IMR-90 (cell line): ENCODE measurements at regions not wholly inside any gene's neighbourhood (a gene's known extent, or its start where the extent isn't known, plus 50 kb on each side); places are given as distances from the start of the nearest gene placed in this dataset.

ENCODE experiments used
- ATAC-seq: fragments of 200-7000 bp; cut with Tn5 transposase; 2 replicates; pipeline ENCODE4 v1.9.1; 2020; ENCODE audit warnings: low read depth, mild to moderate bottlenecking, moderate library complexity
- BruUV-seq: library from RNA; stranded (reverse); fragments of 400-500 nt; replicated peaks from 2 replicates; lab custom pipeline; 2021; lab: Mats Ljungman, UMichigan
- CTCF ChIA-PET: fragments of 300-600 bp; formaldehyde crosslinking; extraction: SDS; loops from one replicate; lab custom pipeline; 2021; ENCODE audit warnings: antibody characterized with exemption; lab: Yijun Ruan, JAX
- POLR2A ChIA-PET: fragments of 300-600 bp; sonication (Branson Sonifier 250); formaldehyde crosslinking; loops from one replicate; lab custom pipeline; 2022; ENCODE audit warnings: antibody characterized with exemption; ENCODE audit not compliant: unreplicated experiment; lab: Charles Lee
- DNase-seq: peaks from one replicate; pipeline ENCODE4 v3.0.0; 2013
- H2AFZ ChIP-seq: replicated peaks from 2 replicates; pipeline ENCODE3; 2013; ENCODE audit warnings: low read length, mild to moderate bottlenecking; ENCODE audit not compliant: poor library complexity
- H2AK5ac ChIP-seq: 2 replicates; pipeline ENCODE4 v1.6.1; 2013; ENCODE audit warnings: low read depth, low read length, inconsistent platforms
- H2AK9ac ChIP-seq: replicated peaks from 2 replicates; pipeline ENCODE3; 2013; ENCODE audit warnings: mild to moderate bottlenecking, low read depth, low read length, moderate library complexity; ENCODE audit not compliant: poor library complexity
- H2BK120ac ChIP-seq: 2 replicates; pipeline ENCODE4 v1.6.1; 2013; ENCODE audit warnings: low read depth, low read length, inconsistent platforms
- H2BK15ac ChIP-seq: 3 replicates; pipeline ENCODE4 v1.6.1; 2013; ENCODE audit warnings: low read depth, low read length, inconsistent platforms
- H2BK20ac ChIP-seq: 2 replicates; pipeline ENCODE4 v1.6.1; 2013; ENCODE audit warnings: low read depth, mild to moderate bottlenecking, inconsistent platforms, low read length, moderate library complexity
- H2BK5ac ChIP-seq: 2 replicates; pipeline ENCODE4 v1.6.1; 2013; ENCODE audit warnings: mild to moderate bottlenecking, low read depth, low read length, inconsistent platforms; ENCODE audit not compliant: poor library complexity, severe bottlenecking
- H3K14ac ChIP-seq: replicated peaks from 2 replicates; pipeline ENCODE4 v1.6.1; 2013; ENCODE audit warnings: low read depth, low read length, inconsistent platforms
- H3K18ac ChIP-seq: 2 replicates; pipeline ENCODE4 v1.6.1; 2013; ENCODE audit warnings: low read depth, low read length, control low read depth
- H3K23ac ChIP-seq: 2 replicates; pipeline ENCODE4 v1.6.1; 2013; ENCODE audit warnings: low read depth, low read length, inconsistent platforms
- H3K27ac ChIP-seq: 2 replicates; pipeline ENCODE4 v1.5.1; 2013; ENCODE audit warnings: mild to moderate bottlenecking, control low read depth, low read length; ENCODE audit not compliant: insufficient read depth
- H3K27me3 ChIP-seq: 2 replicates; pipeline ENCODE4 v1.6.1; 2013; ENCODE audit warnings: low read length; ENCODE audit not compliant: control insufficient read depth, insufficient read depth
- H3K36me3 ChIP-seq: 2 replicates; pipeline ENCODE4 v1.6.1; 2013; ENCODE audit warnings: low read length, mixed read lengths; ENCODE audit not compliant: control insufficient read depth, insufficient read depth
- H3K4ac ChIP-seq: 2 replicates; pipeline ENCODE4 v1.6.1; 2013; ENCODE audit warnings: low read depth, low read length, inconsistent platforms
- H3K4me1 ChIP-seq: 2 replicates; pipeline ENCODE4 v1.6.1; 2013; ENCODE audit warnings: low read length, mixed read lengths; ENCODE audit not compliant: control insufficient read depth, insufficient read depth
- H3K4me2 ChIP-seq: 2 replicates; pipeline ENCODE4 v1.6.1; 2013; ENCODE audit warnings: low read depth, mild to moderate bottlenecking, control low read depth, low read length, moderate library complexity
- H3K4me3 ChIP-seq: 2 replicates; pipeline ENCODE4 v1.5.1; 2013; ENCODE audit warnings: low read depth, mild to moderate bottlenecking, control low read depth, low read length, moderate library complexity; ENCODE audit not compliant: insufficient read depth
- H3K56ac ChIP-seq: 2 replicates; pipeline ENCODE4 v1.6.1; 2013; ENCODE audit warnings: low read length, inconsistent platforms; ENCODE audit not compliant: insufficient read depth; ENCODE audit errors: extremely low read depth
- H3K79me1 ChIP-seq, 2 experiments: 2 replicates each; pipeline ENCODE4 v1.6.1; 2013; ENCODE audit warnings: low read length in 2 of 2, inconsistent platforms in 1 of 2, low read depth in 1 of 2
- H3K9ac ChIP-seq: 2 replicates; pipeline ENCODE4 v1.6.1; 2013; ENCODE audit warnings: low read depth, low read length, control low read depth
- H3K9me1 ChIP-seq: 2 replicates; pipeline ENCODE4 v1.6.1; 2013; ENCODE audit warnings: low read length, inconsistent platforms; ENCODE audit not compliant: insufficient read depth
- H3K9me3 ChIP-seq: 2 replicates; pipeline ENCODE4 v1.6.1; 2013; ENCODE audit warnings: low read length; ENCODE audit not compliant: control insufficient read depth, insufficient read depth
- H4K20me1 ChIP-seq: 2 replicates; pipeline ENCODE4 v1.6.1; 2013; ENCODE audit warnings: low read length, inconsistent platforms; ENCODE audit not compliant: insufficient read depth
- H4K5ac ChIP-seq: 2 replicates; pipeline ENCODE4 v1.6.1; 2013; ENCODE audit warnings: mild to moderate bottlenecking, low read depth, low read length, control low read depth
- H4K8ac ChIP-seq, 2 experiments: 2 replicates each; pipeline ENCODE4 v1.6.1; 2013; ENCODE audit warnings: low read depth in 2 of 2, low read length in 2 of 2, control low read depth in 1 of 2, inconsistent platforms in 1 of 2
- H4K91ac ChIP-seq: 2 replicates; pipeline ENCODE4 v1.6.1; 2013; ENCODE audit warnings: low read depth, low read length, inconsistent platforms; ENCODE audit not compliant: insufficient read depth
- BHLHE40 ChIP-seq: fragments of 150-350 bp; IDR thresholded peaks from 2 replicates; pipeline ENCODE4 v1.6.1; 2016; ENCODE audit warnings: mild to moderate bottlenecking, low read depth, low read length
- CEBPB ChIP-seq: IDR thresholded peaks from 2 replicates; pipeline ENCODE4 v1.6.1; 2012; ENCODE audit warnings: low read depth, low read length, improper control_type of control experiment
- CHD1 ChIP-seq: IDR thresholded peaks from 2 replicates; pipeline ENCODE4 v1.6.1; 2012; ENCODE audit warnings: low read depth, low read length, improper control_type of control experiment
- FOS ChIP-seq: fragments of 150-350 bp; IDR thresholded peaks from 2 replicates; pipeline ENCODE4 v1.6.1; 2016; ENCODE audit warnings: low read depth, low read length
- MAFK ChIP-seq: IDR thresholded peaks from 2 replicates; pipeline ENCODE4 v1.6.1; 2012; ENCODE audit warnings: low read depth, low read length, improper control_type of control experiment
- MAZ ChIP-seq: IDR thresholded peaks from 2 replicates; pipeline ENCODE4 v1.6.1; 2012; ENCODE audit warnings: low read depth, mild to moderate bottlenecking, low read length, improper control_type of control experiment, moderate library complexity, borderline replicate concordance
- MXI1 ChIP-seq: IDR thresholded peaks from 2 replicates; pipeline ENCODE4 v1.6.1; 2012; ENCODE audit warnings: low read depth, mild to moderate bottlenecking, low read length, moderate library complexity, borderline replicate concordance
- NFE2L2 ChIP-seq: fragments of 150-350 bp; IDR thresholded peaks from 2 replicates; pipeline ENCODE4 v1.6.1; 2016; ENCODE audit warnings: low read depth, mild to moderate bottlenecking, low read length
- POLR2A ChIP-seq: IDR thresholded peaks from 2 replicates; pipeline ENCODE4 v1.6.1; 2012; ENCODE audit warnings: mild to moderate bottlenecking, low read depth, low read length
- RAD21 ChIP-seq: IDR thresholded peaks from 2 replicates; pipeline ENCODE4 v1.6.1; 2012; ENCODE audit warnings: low read length, improper control_type of control experiment
- RCOR1 ChIP-seq: IDR thresholded peaks from 2 replicates; pipeline ENCODE4 v1.6.1; 2012; ENCODE audit warnings: mild to moderate bottlenecking, low read length, improper control_type of control experiment; ENCODE audit not compliant: insufficient replicate concordance
- RFX5 ChIP-seq: IDR thresholded peaks from 2 replicates; pipeline ENCODE4 v1.8.0; 2012; ENCODE audit warnings: low read depth, mild to moderate bottlenecking, low read length, moderate library complexity
- SMC3 ChIP-seq: fragments of 150-350 bp; IDR thresholded peaks from 2 replicates; pipeline ENCODE4 v1.6.1; 2016; ENCODE audit warnings: low read depth, mild to moderate bottlenecking, antibody characterized with exemption, low read length, moderate library complexity
- WGBS, 2 experiments: methylation state at CpG; one replicate each; pipeline versions ENCODE4 v1.1.5 to v1.1.7; 2013; ENCODE audit warnings: missing lambda C conversion rate in 2 of 2; ENCODE audit not compliant: insufficient read length in 1 of 2; ENCODE audit errors: extremely low coverage in 2 of 2; 5-methylcytosine and 5-hydroxymethylcytosine counted together
- dilution Hi-C: fragments of 300-500 bp; cut with HindIII; formaldehyde crosslinking; loops from one replicate; pipeline ENCODE4 v1.14.3; 2018; ENCODE audit warnings: low sequenced_read_pairs; ENCODE audit not compliant: unreplicated experiment
- in situ Hi-C: fragments of 300-500 bp; cut with MboI; formaldehyde crosslinking; loops from 3 replicates; pipeline ENCODE4 v1.14.3; 2019; ENCODE audit warnings: low sequenced_read_pairs, inconsistent platforms, mixed read lengths
- intact Hi-C: fragments of 100-400 bp; cut with micrococcal nuclease; formaldehyde crosslinking; loops from 2 replicates; pipeline ENCODE4 v1.10.0; 2022
- TF ChIP-seq, protein P1 (sequence below): fragments of 150-350 bp; IDR thresholded peaks from 2 replicates; pipeline ENCODE4 v1.6.1; 2016; ENCODE audit warnings: low read depth, mild to moderate bottlenecking, low read length, moderate library complexity, borderline replicate concordance
- TF ChIP-seq, protein P2 (sequence below): fragments of 150-350 bp; IDR thresholded peaks from 2 replicates; pipeline ENCODE4 v1.6.1; 2017; ENCODE audit warnings: mild to moderate bottlenecking, antibody characterized with exemption, low read length, low read depth
- TF ChIP-seq, protein P3 (sequence below): conservative IDR thresholded peaks from 2 replicates; pipeline ENCODE4 v1.5.1; 2012; ENCODE audit warnings: mild to moderate bottlenecking, low read depth, low read length, improper control_type of control experiment

DNA sequence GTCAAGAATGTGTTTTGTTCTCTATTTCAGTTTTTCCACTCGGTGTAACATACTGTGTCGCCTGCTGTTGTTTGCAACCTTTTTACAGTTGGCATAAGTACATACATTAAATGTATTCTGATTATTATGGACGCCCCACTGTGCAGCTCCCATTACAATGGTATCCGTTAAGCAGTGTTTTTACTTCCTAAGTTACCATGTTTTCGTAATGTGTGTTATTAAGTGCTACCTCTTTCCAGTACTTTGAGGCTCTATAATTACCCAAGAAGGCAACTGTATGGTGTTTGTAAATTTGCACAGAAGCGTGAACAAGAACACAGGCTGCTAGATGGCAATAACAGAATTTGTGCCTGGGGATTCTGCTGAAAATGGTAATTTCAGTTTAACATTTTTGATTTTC is 568.0 kb upstream of the MARCKS start:
- no peak overlapping the region for H3K23ac ChIP-seq
- H4K8ac ChIP-seq = no peak overlapping the region
- no peak overlapping the region for H3K4me2 ChIP-seq
- no peak overlapping the region for H2AK5ac ChIP-seq
- BruUV-seq = no TSS peak
- no peak overlapping the region for H2BK5ac ChIP-seq
- intact Hi-C loops = no loop called here
- peaks cover 6% of the 10 kb centered on the region for H3K9me3 ChIP-seq
- no peaks in the 10 kb centered on the region for H3K4me1 ChIP-seq
- no peak overlapping the region for H2AK9ac ChIP-seq
- H4K20me1 ChIP-seq = no peaks in the 10 kb centered on the region
- H3K4ac ChIP-seq = no peak overlapping the region
- no peak overlapping the region for H4K91ac ChIP-seq
- POLR2A ChIA-PET = no interaction called here
- no peak overlapping the region for H3K9ac ChIP-seq
- ATAC-seq (no peak), DNase-seq (no peak)
- in situ Hi-C loops = no loop called here
- H3K4me3 ChIP-seq = no peak overlapping the region
- no peak overlapping the region for H2BK20ac ChIP-seq
- H3K56ac ChIP-seq = no peak overlapping the region
- no peak overlapping the region for H4K5ac ChIP-seq
- no peak overlapping the region for H2BK15ac ChIP-seq
- dilution Hi-C loops = no loop called here
- no peak overlapping the region for H2BK120ac ChIP-seq
- H3K9me1 ChIP-seq = no peaks in the 10 kb centered on the region
- no peak overlapping the region for H3K14ac ChIP-seq
- WGBS, 2 experiments = no CpG with 5 or more reads among the region's 6 CpGs
- H3K27me3 ChIP-seq = no peaks in the 10 kb centered on the region
- H3K36me3 ChIP-seq = no peaks in the 10 kb centered on the region
- no peak for TF ChIP-seq MAZ
- no peak for TF ChIP-seq POLR2A
- TF ChIP-seq RFX5 = no peak
- TF ChIP-seq NFE2L2 = no peak
- TF ChIP-seq, protein P1, sequence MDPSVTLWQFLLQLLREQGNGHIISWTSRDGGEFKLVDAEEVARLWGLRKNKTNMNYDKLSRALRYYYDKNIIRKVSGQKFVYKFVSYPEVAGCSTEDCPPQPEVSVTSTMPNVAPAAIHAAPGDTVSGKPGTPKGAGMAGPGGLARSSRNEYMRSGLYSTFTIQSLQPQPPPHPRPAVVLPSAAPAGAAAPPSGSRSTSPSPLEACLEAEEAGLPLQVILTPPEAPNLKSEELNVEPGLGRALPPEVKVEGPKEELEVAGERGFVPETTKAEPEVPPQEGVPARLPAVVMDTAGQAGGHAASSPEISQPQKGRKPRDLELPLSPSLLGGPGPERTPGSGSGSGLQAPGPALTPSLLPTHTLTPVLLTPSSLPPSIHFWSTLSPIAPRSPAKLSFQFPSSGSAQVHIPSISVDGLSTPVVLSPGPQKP = no peak
- TF ChIP-seq, protein P2, sequence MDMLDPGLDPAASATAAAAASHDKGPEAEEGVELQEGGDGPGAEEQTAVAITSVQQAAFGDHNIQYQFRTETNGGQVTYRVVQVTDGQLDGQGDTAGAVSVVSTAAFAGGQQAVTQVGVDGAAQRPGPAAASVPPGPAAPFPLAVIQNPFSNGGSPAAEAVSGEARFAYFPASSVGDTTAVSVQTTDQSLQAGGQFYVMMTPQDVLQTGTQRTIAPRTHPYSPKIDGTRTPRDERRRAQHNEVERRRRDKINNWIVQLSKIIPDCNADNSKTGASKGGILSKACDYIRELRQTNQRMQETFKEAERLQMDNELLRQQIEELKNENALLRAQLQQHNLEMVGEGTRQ = no peak
- TF ChIP-seq CEBPB = no peak
- TF ChIP-seq, protein P3, sequence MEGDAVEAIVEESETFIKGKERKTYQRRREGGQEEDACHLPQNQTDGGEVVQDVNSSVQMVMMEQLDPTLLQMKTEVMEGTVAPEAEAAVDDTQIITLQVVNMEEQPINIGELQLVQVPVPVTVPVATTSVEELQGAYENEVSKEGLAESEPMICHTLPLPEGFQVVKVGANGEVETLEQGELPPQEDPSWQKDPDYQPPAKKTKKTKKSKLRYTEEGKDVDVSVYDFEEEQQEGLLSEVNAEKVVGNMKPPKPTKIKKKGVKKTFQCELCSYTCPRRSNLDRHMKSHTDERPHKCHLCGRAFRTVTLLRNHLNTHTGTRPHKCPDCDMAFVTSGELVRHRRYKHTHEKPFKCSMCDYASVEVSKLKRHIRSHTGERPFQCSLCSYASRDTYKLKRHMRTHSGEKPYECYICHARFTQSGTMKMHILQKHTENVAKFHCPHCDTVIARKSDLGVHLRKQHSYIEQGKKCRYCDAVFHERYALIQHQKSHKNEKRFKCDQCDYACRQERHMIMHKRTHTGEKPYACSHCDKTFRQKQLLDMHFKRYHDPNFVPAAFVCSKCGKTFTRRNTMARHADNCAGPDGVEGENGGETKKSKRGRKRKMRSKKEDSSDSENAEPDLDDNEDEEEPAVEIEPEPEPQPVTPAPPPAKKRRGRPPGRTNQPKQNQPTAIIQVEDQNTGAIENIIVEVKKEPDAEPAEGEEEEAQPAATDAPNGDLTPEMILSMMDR = no peak
- TF ChIP-seq RAD21 = no peak
- no peak for TF ChIP-seq CHD1
- no peak for TF ChIP-seq BHLHE40
- no peak for TF ChIP-seq FOS
- no peak for TF ChIP-seq MAFK
- no peak for TF ChIP-seq SMC3
- TF ChIP-seq MXI1 = no peak
- TF ChIP-seq RCOR1 = no peak
- CTCF ChIA-PET = no interaction called here
- H2AFZ ChIP-seq = no peak overlapping the region
- H3K79me1 ChIP-seq = no peaks in the 10 kb centered on the region
- H3K18ac ChIP-seq = no peak overlapping the region
- no peak overlapping the region for H3K27ac ChIP-seq
